Gastrocnemius medialis (tissue), 4 donors: ENCODE measurements at regions not wholly inside any gene's neighbourhood (a gene's known extent, or its start where the extent isn't known, plus 50 kb on each side); places are given as distances from the start of the nearest gene placed in this dataset.

ENCODE experiments used
- ATAC-seq, 2 donors: fragments of 150-250 bp; one replicate each; pipeline ENCODE4 v1.9.1; 2016
- DNase-seq, 2 donors: peaks; one replicate each; pipeline ENCODE4 v3.0.0-alpha.2; 2019
- H3K27ac ChIP-seq, 4 donors: fragments of 200-600 bp; sonication (generic); 1 replicate in 1 of 4; 2 replicates in 3 of 4; pipeline ENCODE4 v1.5.1; 2016 to 2018; ENCODE audit warnings: mild to moderate bottlenecking in 2 of 4, moderate library complexity in 1 of 4
- H3K27me3 ChIP-seq, 3 donors: fragments of 200-600 bp; sonication (generic) in 2 of 3; 1 replicate in 1 of 3; 2 replicates in 2 of 3; pipeline versions ENCODE4 v1.5.1 to v1.6.0; 2016 to 2019; ENCODE audit warnings: mild to moderate bottlenecking in 1 of 3, moderate library complexity in 1 of 3
- H3K36me3 ChIP-seq, 2 donors: fragments of 200-600 bp; sonication (generic) in 1 of 2; one replicate each; pipeline ENCODE4 v1.5.1; 2017 to 2018
- H3K4me1 ChIP-seq, 2 donors: fragments of 200-600 bp; sonication (generic) in 1 of 2; one replicate each; pipeline ENCODE4 v1.5.1; 2016 to 2017; ENCODE audit warnings: mild to moderate bottlenecking in 2 of 2
- H3K4me3 ChIP-seq, 4 donors: fragments of 200-600 bp; sonication (generic) in 3 of 4; 1 replicate in 1 of 4; 2 replicates in 3 of 4; pipeline ENCODE4 v1.5.1; 2016 to 2019; ENCODE audit warnings: mild to moderate bottlenecking in 2 of 4
- H3K9me3 ChIP-seq, 3 donors: fragments of 200-600 bp; sonication (generic) in 2 of 3; 1 replicate in 1 of 3; 2 replicates in 2 of 3; pipeline ENCODE4 v1.5.1; 2016 to 2019
- CTCF ChIP-seq, 5 experiments: fragments of 450-650 bp in 3 of 5; fragments of 200-600 bp in 2 of 5; sonication (generic) in 2 of 5; IDR thresholded peaks in 4 of 5; conservative IDR thresholded peaks in 1 of 5; 1 replicate in 4 of 5; 2 replicates in 1 of 5; pipeline ENCODE4 v1.5.1; 2016 to 2019; ENCODE audit warnings: antibody characterized with exemption in 5 of 5, mild to moderate bottlenecking in 3 of 5, moderate library complexity in 3 of 5
- POLR2A ChIP-seq, 2 donors: fragments of 450-650 bp; IDR thresholded peaks; one replicate each; pipeline ENCODE4 v1.6.1; 2017; ENCODE audit warnings: antibody characterized with exemption in 2 of 2, mild to moderate bottlenecking in 2 of 2, moderate library complexity in 2 of 2
- in situ Hi-C, 4 donors: fragments of 200-750 bp; cut with MboI; loops; one replicate each; pipeline versions ENCODE4 v1.15.0 to v1.8.0; 2017; ENCODE audit warnings: low sequenced_read_pairs in 4 of 4
- intact Hi-C: fragments of 100-400 bp; cut with DNase I; formaldehyde crosslinking; loops from one replicate; pipeline ENCODE4 v1.15.1; 2023; ENCODE audit warnings: low total_unique reads

GRCh38 chrX:63488546-63489373 is 137.6 kb upstream of the SPIN4 start:
- in situ Hi-C loops (no loop called here), intact Hi-C loops (no loop called here)
- H3K4me3 ChIP-seq: no peak overlapping the region
- DNase-seq (no peak), ATAC-seq (no peak)
- H3K36me3 ChIP-seq: no peaks in the 10 kb centered on the region
- no peaks in the 10 kb centered on the region for H3K4me1 ChIP-seq
- no peaks in the 10 kb centered on the region for H3K27me3 ChIP-seq
- TF ChIP-seq POLR2A (IDR thresholded peaks at IDR 0.05): no peak
- TF ChIP-seq CTCF (IDR thresholded peaks at IDR 0.05 in 4 of 5, conservative IDR thresholded peaks at IDR 0.05 in 1 of 5): no peak
- no peak overlapping the region for H3K27ac ChIP-seq
- H3K9me3 ChIP-seq: no peaks in the 10 kb centered on the region

DNA sequence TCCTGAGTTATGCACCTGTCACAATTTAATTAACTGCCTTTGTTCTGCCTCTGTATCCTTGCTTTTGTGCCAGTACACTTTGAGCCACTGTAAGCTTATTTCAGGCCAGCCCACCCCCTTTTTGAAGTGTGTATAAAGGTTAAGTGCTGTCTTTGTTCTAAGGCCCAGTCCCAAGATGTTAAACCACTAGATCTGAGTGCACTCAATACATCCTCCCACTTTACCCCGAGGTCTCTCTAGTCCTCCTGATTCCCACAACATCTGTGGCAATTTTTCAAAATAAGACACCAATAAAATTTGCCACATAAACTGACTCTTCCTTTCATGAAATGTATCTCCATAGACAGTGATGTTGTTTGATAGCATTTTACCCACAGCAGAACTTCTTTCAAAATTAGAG is 124.1 kb upstream of the SPIN4 start:
- ATAC-seq (no peak), DNase-seq (no peak)
- Histone ChIP-seq H3K9me3 (no peaks in the 10 kb centered on the region), H3K36me3 (no peaks in the 10 kb centered on the region), H3K27ac (no peak overlapping the region), H3K4me3 (no peak overlapping the region), H3K4me1 (no peaks in the 10 kb centered on the region), H3K27me3 (no peaks in the 10 kb centered on the region)
- TF ChIP-seq CTCF (IDR thresholded peaks at IDR 0.05 in 4 of 5, conservative IDR thresholded peaks at IDR 0.05 in 1 of 5) (no peak), POLR2A (IDR thresholded peaks at IDR 0.05) (no peak)
- intact Hi-C loops (no loop called here), in situ Hi-C loops (no loop called here)

GRCh38 chrX:63471004-63471403 is 119.9 kb upstream of the SPIN4 start:
- Histone ChIP-seq H3K27ac (no peak overlapping the region), H3K4me3 (no peak overlapping the region), H3K27me3 (no peaks in the 10 kb centered on the region), H3K36me3 (peaks cover 0 to 7% of the 10 kb centered on the region in 2 donors), H3K4me1 (no peaks in the 10 kb centered on the region), H3K9me3 (peaks cover 0 to 12% (median 0%) of the 10 kb centered on the region in 3 donors)
- no peak for TF ChIP-seq POLR2A (IDR thresholded peaks at IDR 0.05)
- no peak for TF ChIP-seq CTCF (IDR thresholded peaks at IDR 0.05 in 4 of 5, conservative IDR thresholded peaks at IDR 0.05 in 1 of 5)
- DNase-seq: no peak
- in situ Hi-C loops: no loop called here
- intact Hi-C loops: no loop called here
- no peak for ATAC-seq

DNA sequence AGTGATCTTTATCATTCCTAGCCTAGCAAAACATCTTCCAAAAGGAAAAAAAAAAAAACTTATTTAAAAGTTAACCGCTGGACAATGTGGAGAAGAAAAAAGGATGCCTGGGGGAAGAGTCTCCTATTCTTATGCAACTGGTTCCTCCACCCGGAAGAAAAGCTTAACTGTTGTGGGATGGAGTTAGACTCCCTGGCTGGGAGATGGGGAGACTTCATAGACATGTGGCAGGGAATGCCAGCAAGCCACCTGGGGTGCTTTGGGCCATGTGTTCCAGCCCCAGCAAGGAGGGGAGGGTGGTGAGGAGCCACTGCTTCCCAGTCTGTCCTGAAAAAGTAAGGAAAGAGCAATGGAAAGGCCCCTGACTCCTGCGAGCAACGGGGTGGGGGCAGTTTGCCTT is 119.4 kb upstream of the SPIN4 start:
- intact Hi-C loops: no loop called here
- DNase-seq: no peak
- no peaks in the 10 kb centered on the region for H3K4me1 ChIP-seq
- no peak for ATAC-seq
- H3K27ac ChIP-seq: no peak overlapping the region
- peaks cover 0 to 7% of the 10 kb centered on the region in 2 donors for H3K36me3 ChIP-seq
- in situ Hi-C loops: no loop called here
- no peaks in the 10 kb centered on the region for H3K27me3 ChIP-seq
- TF ChIP-seq CTCF (IDR thresholded peaks at IDR 0.05 in 4 of 5, conservative IDR thresholded peaks at IDR 0.05 in 1 of 5) (no peak), POLR2A (IDR thresholded peaks at IDR 0.05) (no peak)
- peaks cover 0 to 12% (median 0%) of the 10 kb centered on the region in 3 donors for H3K9me3 ChIP-seq
- no peak overlapping the region for H3K4me3 ChIP-seq
